Cardiac muscle cell (in vitro differentiated cells and primary cell): ENCODE measurements at regions not wholly inside any gene's neighbourhood (a gene's known extent, or its start where the extent isn't known, plus 50 kb on each side); places are given as distances from the start of the nearest gene placed in this dataset.

ENCODE experiments used
- DNase-seq, 2 donors: peaks; one replicate each; pipeline versions ENCODE4 v3.0.0 to v3.0.0-alpha.2; 2010 to 2017; ENCODE audit warnings: low read depth in 1 of 2, low spot score in 1 of 2
- H3K27ac ChIP-seq: fragments of 200-600 bp; sonication (generic); 2 replicates; pipeline ENCODE4 v1.5.1; 2016
- H3K27me3 ChIP-seq: fragments of 200-600 bp; sonication (generic); 2 replicates; pipeline ENCODE4 v1.6.0; 2016; ENCODE audit warnings: control low read depth
- H3K36me3 ChIP-seq: fragments of 200-600 bp; sonication (generic); 2 replicates; pipeline ENCODE4 v1.5.1; 2016; ENCODE audit warnings: control low read depth
- H3K4me1 ChIP-seq: fragments of 200-600 bp; sonication (generic); 2 replicates; pipeline ENCODE4 v1.8.1; 2017; ENCODE audit warnings: low read depth, mild to moderate bottlenecking, mixed run types
- H3K4me3 ChIP-seq: fragments of 200-600 bp; sonication (generic); 2 replicates; pipeline ENCODE4 v1.5.1; 2016; ENCODE audit warnings: mild to moderate bottlenecking
- H3K9me3 ChIP-seq: fragments of 200-600 bp; sonication (generic); 2 replicates; pipeline ENCODE4 v1.5.1; 2017; ENCODE audit warnings: low read depth, mild to moderate bottlenecking, control low read depth
- TF ChIP-seq, protein P1 (sequence below): IDR thresholded peaks from 2 replicates; pipeline ENCODE4 v1.5.1; 2012; ENCODE audit warnings: low read depth, mild to moderate bottlenecking, low read length

DNA sequence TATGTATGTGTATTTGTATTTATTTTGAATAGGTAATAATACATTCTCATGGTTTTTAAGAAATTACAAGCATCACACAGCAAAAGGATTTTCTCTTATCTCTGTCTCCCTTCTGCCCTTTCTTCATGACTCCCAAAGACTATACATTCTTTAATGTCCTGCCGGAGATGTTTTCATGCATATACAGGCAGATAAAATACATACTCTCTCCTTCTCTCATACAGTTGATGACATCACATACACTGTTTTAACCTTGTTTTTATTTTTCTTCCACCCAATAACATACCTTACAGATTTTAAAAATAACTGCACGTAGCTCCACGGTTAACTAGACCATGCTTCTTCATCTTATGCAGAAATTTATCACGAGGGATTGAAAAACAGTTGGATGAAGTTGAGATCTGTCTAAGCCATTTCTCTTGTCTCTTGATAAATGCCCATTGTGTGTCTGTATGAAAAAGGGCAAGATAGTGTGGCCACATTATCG lies 249.8 kb downstream of the EDEM1 start:
- no peaks in the 10 kb centered on the region for H3K9me3 ChIP-seq
- H3K36me3 ChIP-seq, result no peaks in the 10 kb centered on the region
- no peaks in the 10 kb centered on the region for H3K27me3 ChIP-seq
- DNase-seq, result no peak
- H3K27ac ChIP-seq, result no peak overlapping the region
- no peak overlapping the region for H3K4me3 ChIP-seq
- no peaks in the 10 kb centered on the region for H3K4me1 ChIP-seq
- TF ChIP-seq, protein P1, sequence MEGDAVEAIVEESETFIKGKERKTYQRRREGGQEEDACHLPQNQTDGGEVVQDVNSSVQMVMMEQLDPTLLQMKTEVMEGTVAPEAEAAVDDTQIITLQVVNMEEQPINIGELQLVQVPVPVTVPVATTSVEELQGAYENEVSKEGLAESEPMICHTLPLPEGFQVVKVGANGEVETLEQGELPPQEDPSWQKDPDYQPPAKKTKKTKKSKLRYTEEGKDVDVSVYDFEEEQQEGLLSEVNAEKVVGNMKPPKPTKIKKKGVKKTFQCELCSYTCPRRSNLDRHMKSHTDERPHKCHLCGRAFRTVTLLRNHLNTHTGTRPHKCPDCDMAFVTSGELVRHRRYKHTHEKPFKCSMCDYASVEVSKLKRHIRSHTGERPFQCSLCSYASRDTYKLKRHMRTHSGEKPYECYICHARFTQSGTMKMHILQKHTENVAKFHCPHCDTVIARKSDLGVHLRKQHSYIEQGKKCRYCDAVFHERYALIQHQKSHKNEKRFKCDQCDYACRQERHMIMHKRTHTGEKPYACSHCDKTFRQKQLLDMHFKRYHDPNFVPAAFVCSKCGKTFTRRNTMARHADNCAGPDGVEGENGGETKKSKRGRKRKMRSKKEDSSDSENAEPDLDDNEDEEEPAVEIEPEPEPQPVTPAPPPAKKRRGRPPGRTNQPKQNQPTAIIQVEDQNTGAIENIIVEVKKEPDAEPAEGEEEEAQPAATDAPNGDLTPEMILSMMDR, result no peak

DNA sequence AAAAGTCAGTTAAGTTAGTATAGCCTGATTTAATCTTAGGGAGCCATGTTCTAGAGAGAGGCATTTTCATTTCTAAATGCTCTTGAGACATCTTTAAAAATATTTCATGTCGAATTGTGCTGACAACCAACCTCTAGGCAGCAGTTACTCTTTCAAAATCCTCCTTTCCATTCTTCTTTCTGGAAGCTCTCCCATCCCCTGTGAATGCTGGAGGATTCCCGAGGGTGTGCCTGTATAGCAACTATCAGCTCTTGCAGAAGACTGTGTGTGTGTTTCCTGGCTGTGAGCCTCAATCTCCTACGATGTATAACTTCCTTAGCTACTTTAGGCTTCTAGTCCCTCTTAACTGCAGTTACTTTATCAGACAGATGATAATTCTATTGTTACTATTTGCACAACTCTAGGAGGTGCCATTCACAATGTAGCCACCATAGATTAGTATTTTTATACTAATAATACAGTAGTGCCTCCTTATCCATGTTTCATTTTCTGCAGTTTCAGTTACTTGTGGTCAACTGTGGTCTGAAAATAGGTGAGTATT lies 250.3 kb downstream of the EDEM1 start:
- DNase-seq, result no peak
- Histone ChIP-seq H3K27ac (no peak overlapping the region), H3K4me3 (no peak overlapping the region), H3K4me1 (no peaks in the 10 kb centered on the region), H3K36me3 (no peaks in the 10 kb centered on the region), H3K9me3 (no peaks in the 10 kb centered on the region), H3K27me3 (no peaks in the 10 kb centered on the region)
- TF ChIP-seq, protein P1, result no peak

DNA sequence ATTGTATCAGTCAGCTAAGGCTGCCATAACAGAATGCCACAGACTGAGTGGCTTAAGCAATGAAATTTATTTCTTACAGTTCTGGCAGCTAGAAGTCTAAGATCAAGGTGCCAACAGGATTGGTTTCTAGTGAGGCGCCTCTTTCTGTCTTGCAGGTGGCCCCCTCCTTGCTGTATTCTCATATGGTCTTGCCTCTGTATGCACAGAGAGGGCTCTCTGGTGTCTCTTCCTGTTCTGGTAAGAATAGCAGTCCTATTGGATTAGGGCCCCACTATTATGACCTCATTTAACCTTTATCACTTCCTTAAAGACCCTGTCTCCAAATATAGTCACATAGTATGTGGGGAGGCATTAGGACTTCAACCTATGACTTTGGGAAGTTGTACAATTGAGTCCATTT lies 253.9 kb downstream of the EDEM1 start:
- TF ChIP-seq, protein P1, result no peak
- DNase-seq, result no peak
- no peaks in the 10 kb centered on the region for H3K36me3 ChIP-seq
- no peak overlapping the region for H3K4me3 ChIP-seq
- H3K27me3 ChIP-seq, result no peaks in the 10 kb centered on the region
- no peak overlapping the region for H3K27ac ChIP-seq
- H3K9me3 ChIP-seq, result no peaks in the 10 kb centered on the region
- no peaks in the 10 kb centered on the region for H3K4me1 ChIP-seq

DNA sequence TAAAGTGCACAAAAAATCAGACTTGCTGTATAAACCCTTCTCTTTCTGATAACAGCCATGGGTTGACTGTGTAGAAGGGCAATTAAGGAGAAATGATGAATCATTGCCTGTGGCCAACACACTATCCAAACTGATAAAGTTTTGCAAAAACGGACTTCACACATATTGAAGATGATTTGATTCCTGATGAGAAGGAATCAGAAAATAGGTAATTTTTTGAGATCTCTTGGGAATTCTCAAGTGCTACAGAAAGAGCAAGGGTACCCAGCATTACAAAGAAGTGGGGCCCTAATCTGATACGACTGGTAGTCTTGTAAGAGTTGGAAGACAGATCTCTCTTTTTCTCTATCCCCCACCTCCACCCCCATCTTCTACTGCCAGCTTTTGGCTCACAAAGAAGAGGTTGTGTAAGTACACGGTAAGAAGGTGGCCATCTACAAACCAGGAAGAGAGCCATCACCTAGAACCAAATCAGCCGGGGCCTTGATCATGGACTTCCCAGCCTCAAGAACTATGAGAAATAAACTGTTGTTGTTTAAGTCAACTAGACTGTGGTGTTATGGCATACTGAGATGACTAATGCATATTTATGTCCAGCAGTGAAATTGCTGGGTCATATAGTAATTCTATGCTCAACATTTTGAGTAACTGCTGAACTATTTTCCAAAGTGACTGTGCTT lies 254.7 kb downstream of the EDEM1 start:
- H3K9me3 ChIP-seq, result no peaks in the 10 kb centered on the region

DNA sequence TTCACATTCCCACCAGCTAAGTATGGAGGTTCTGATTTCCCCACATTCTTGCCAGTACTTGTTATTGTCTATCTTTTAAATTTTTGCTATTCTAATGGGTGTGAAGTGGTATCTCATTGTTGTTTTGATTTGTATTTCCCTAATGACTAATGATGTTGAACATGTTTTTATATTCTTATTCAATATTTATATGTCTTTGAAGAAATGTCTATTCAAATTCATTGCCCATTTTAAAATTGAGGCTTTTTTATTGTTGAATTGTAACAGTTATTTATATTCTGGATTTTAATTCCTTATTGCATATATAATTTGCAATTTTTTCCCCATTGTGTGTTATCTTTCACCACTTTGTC lies 255.3 kb downstream of the EDEM1 start:
- H3K4me1 ChIP-seq, result no peaks in the 10 kb centered on the region
- DNase-seq, result no peak
- no peaks in the 10 kb centered on the region for H3K27me3 ChIP-seq
- H3K9me3 ChIP-seq, result no peaks in the 10 kb centered on the region
- H3K36me3 ChIP-seq, result no peaks in the 10 kb centered on the region
- TF ChIP-seq, protein P1, result no peak
- H3K27ac ChIP-seq, result no peak overlapping the region
- no peak overlapping the region for H3K4me3 ChIP-seq

More for the DNA sequence above, 254.7 kb downstream of the EDEM1 start:
- Histone ChIP-seq H3K4me1 (no peaks in the 10 kb centered on the region), H3K27me3 (no peaks in the 10 kb centered on the region), H3K36me3 (no peaks in the 10 kb centered on the region), H3K4me3 (no peak overlapping the region), H3K27ac (no peak overlapping the region)
- TF ChIP-seq, protein P1, result no peak
- DNase-seq, result no peak
